ENCODE measurements at regions not wholly inside any gene's neighbourhood (a gene's known extent, or its start where the extent isn't known, plus 50 kb on each side); places are given as distances from the start of the nearest gene placed in this dataset.

GRCh38 chr6:19660123-19660910 is 176.9 kb upstream of the ID4 start:
- no peaks in the 10 kb centered on the region for H3K9me2 ChIP-seq (replicated peaks; ENCODE audit: control insufficient read depth, low read length)
- no peaks in the 10 kb centered on the region for H3K27me3 ChIP-seq (ENCODE audit: control insufficient read depth, low read length)
- no peak overlapping the region for H3K4me2 ChIP-seq (ENCODE audit: low read length)
- peaks cover 12% of the 10 kb centered on the region for H3K4me1 ChIP-seq (ENCODE audit: control insufficient read depth, low read length)
- no peaks in the 10 kb centered on the region for H3K9me3 ChIP-seq (ENCODE audit: control insufficient read depth, insufficient read depth, low read length)
- no peaks in the 10 kb centered on the region for H3K79me2 ChIP-seq (ENCODE audit: control insufficient read depth, low read length)
- no peaks in the 10 kb centered on the region for H3F3A ChIP-seq (ENCODE audit: control insufficient read depth, insufficient read depth)
- H3K36me3 ChIP-seq (ENCODE audit: control insufficient read depth, low read length), result no peaks in the 10 kb centered on the region
- no peak overlapping the region for H3K27ac ChIP-seq (ENCODE audit: low read depth, low read length)
- no peak overlapping the region for H3K4me3 ChIP-seq (ENCODE audit: low read length)
- no peaks in the 10 kb centered on the region for H4K20me1 ChIP-seq (ENCODE audit: control insufficient read depth, insufficient read depth, low read depth, low read length)
- TF ChIP-seq CTCF (IDR thresholded peaks at IDR 0.05; ENCODE audit: low read depth, low read length, poor library complexity, severe bottlenecking) (no peak), EZH2phosphoT487 (IDR thresholded peaks at IDR 0.05; ENCODE audit: borderline replicate concordance, low read length) (no peak)

- H3K4me1 ChIP-seq (ENCODE audit: control insufficient read depth, low read length), result peaks cover 15% of the 10 kb centered on the region
- no peak overlapping the region for H3K4me3 ChIP-seq (ENCODE audit: low read length)
- H3K36me3 ChIP-seq (ENCODE audit: control insufficient read depth, low read length), result no peaks in the 10 kb centered on the region
- no peaks in the 10 kb centered on the region for H4K20me1 ChIP-seq (ENCODE audit: control insufficient read depth, insufficient read depth, low read depth, low read length)
- no peak overlapping the region for H3K4me2 ChIP-seq (ENCODE audit: low read length)
- H3F3A ChIP-seq (ENCODE audit: control insufficient read depth, insufficient read depth), result no peaks in the 10 kb centered on the region
- TF ChIP-seq CTCF (IDR thresholded peaks at IDR 0.05; ENCODE audit: low read depth, low read length, poor library complexity, severe bottlenecking) (no peak), EZH2phosphoT487 (IDR thresholded peaks at IDR 0.05; ENCODE audit: borderline replicate concordance, low read length) (no peak)
- no peaks in the 10 kb centered on the region for H3K9me2 ChIP-seq (replicated peaks; ENCODE audit: control insufficient read depth, low read length)
- H3K27me3 ChIP-seq (ENCODE audit: control insufficient read depth, low read length), result no peaks in the 10 kb centered on the region
- H3K9me3 ChIP-seq (ENCODE audit: control insufficient read depth, insufficient read depth, low read length), result no peaks in the 10 kb centered on the region
- no peak overlapping the region for H3K27ac ChIP-seq (ENCODE audit: low read depth, low read length)
- H3K79me2 ChIP-seq (ENCODE audit: control insufficient read depth, low read length), result no peaks in the 10 kb centered on the region
These were observed 174.3 kb upstream of the ID4 start for GRCh38 chr6:19662911-19663310.

- no peaks in the 10 kb centered on the region for H3K9me2 ChIP-seq (replicated peaks; ENCODE audit: control insufficient read depth, low read length)
- no peak for TF ChIP-seq CTCF (IDR thresholded peaks at IDR 0.05; ENCODE audit: low read depth, low read length, poor library complexity, severe bottlenecking)
- TF ChIP-seq EZH2phosphoT487 (IDR thresholded peaks at IDR 0.05; ENCODE audit: borderline replicate concordance, low read length), result no peak
- peaks cover 15% of the 10 kb centered on the region for H3K4me1 ChIP-seq (ENCODE audit: control insufficient read depth, low read length)
- H3K27me3 ChIP-seq (ENCODE audit: control insufficient read depth, low read length), result no peaks in the 10 kb centered on the region
- H3K4me2 ChIP-seq (ENCODE audit: low read length), result no peak overlapping the region
- no peaks in the 10 kb centered on the region for H3K9me3 ChIP-seq (ENCODE audit: control insufficient read depth, insufficient read depth, low read length)
- H3F3A ChIP-seq (ENCODE audit: control insufficient read depth, insufficient read depth), result no peaks in the 10 kb centered on the region
- H3K36me3 ChIP-seq (ENCODE audit: control insufficient read depth, low read length), result no peaks in the 10 kb centered on the region
- H3K27ac ChIP-seq (ENCODE audit: low read depth, low read length), result no peak overlapping the region
- H4K20me1 ChIP-seq (ENCODE audit: control insufficient read depth, insufficient read depth, low read depth, low read length), result no peaks in the 10 kb centered on the region
- H3K4me3 ChIP-seq (ENCODE audit: low read length), result no peak overlapping the region
- H3K79me2 ChIP-seq (ENCODE audit: control insufficient read depth, low read length), result no peaks in the 10 kb centered on the region
These were observed 173.7 kb upstream of the ID4 start for GRCh38 chr6:19663479-19663878.
